B cell (primary cell): ENCODE measurements at regions not wholly inside any gene's neighbourhood (a gene's known extent, or its start where the extent isn't known, plus 50 kb on each side); places are given as distances from the start of the nearest gene placed in this dataset.

Experiments
- ATAC-seq: fragments of 200-7000 bp; cut with Tn5 transposase; one replicate; pipeline ENCODE4 v1.10.0; 2021; ENCODE audit warnings: low read depth, mild to moderate bottlenecking, moderate number of reproducible peaks, moderate library complexity
- CTCF ChIA-PET: fragments of 350-600 bp; sonication (Branson Sonifier 250); formaldehyde crosslinking; loops from one replicate; lab custom pipeline; 2021; ENCODE audit warnings: antibody characterized with exemption, inconsistent platforms; lab: Charles Lee
- POLR2A ChIA-PET: fragments of 350-600 bp; sonication (Branson Sonifier 250); formaldehyde crosslinking; loops from one replicate; lab custom pipeline; 2021; ENCODE audit warnings: antibody characterized with exemption; lab: Charles Lee
- DNase-seq: peaks from one replicate; pipeline ENCODE4 v3.0.0; 2013
- H2AFZ ChIP-seq: 2 replicates; pipeline ENCODE4 v1.6.1; 2012; ENCODE audit warnings: mild to moderate bottlenecking, low read depth, low read length; ENCODE audit not compliant: insufficient read depth, poor library complexity, severe bottlenecking
- H3K27ac ChIP-seq, 2 donors: 1 replicate in 1 of 2; 2 replicates in 1 of 2; pipeline ENCODE4 v1.5.1; 2012 to 2013; ENCODE audit warnings: low read length in 2 of 2, mild to moderate bottlenecking in 2 of 2, moderate library complexity in 1 of 2
- H3K27me3 ChIP-seq, 4 experiments: fragments of 200-600 bp in 1 of 4; sonication (generic) in 1 of 4; replicated peaks in 1 of 4; 1 replicate in 2 of 4; 2 replicates in 2 of 4; pipeline versions ENCODE4 v1.6.1 to v1.7.0; 2013 to 2016; ENCODE audit warnings: low read length in 3 of 4, mild to moderate bottlenecking in 2 of 4, mixed read lengths in 1 of 4, moderate library complexity in 1 of 4; ENCODE audit not compliant: insufficient read depth in 4 of 4, control insufficient read depth in 3 of 4; ENCODE audit errors: control extremely low read depth in 1 of 4
- H3K36me3 ChIP-seq, 2 experiments: replicated peaks in 1 of 2; 1 replicate in 1 of 2; 2 replicates in 1 of 2; pipeline versions ENCODE4 v1.6.1 to v1.7.1; 2013; ENCODE audit warnings: low read length in 1 of 2; ENCODE audit not compliant: insufficient read depth in 2 of 2, control insufficient read depth in 1 of 2; ENCODE audit errors: control extremely low read depth in 1 of 2, extremely low read depth in 1 of 2
- H3K4me1 ChIP-seq, 2 donors: fragments of 200-600 bp in 1 of 2; sonication (generic) in 1 of 2; 1 replicate in 1 of 2; 2 replicates in 1 of 2; pipeline versions ENCODE4 v1.5.1 to v1.6.1; 2013 to 2017; ENCODE audit warnings: low read length in 2 of 2; ENCODE audit not compliant: control insufficient read depth in 2 of 2, insufficient read depth in 2 of 2
- H3K4me2 ChIP-seq: replicated peaks from 2 replicates; pipeline ENCODE3; 2012; ENCODE audit warnings: mild to moderate bottlenecking, low read depth, low read length; ENCODE audit not compliant: poor library complexity, severe bottlenecking
- H3K4me3 ChIP-seq, 5 experiments: fragments of 200-600 bp in 1 of 5; sonication (generic) in 1 of 5; 1 replicate in 3 of 5; 2 replicates in 2 of 5; pipeline versions ENCODE4 v1.5.1 to v1.7.0; 2011 to 2016; ENCODE audit warnings: low read length in 4 of 5, mild to moderate bottlenecking in 4 of 5, low read depth in 2 of 5, control low read depth in 1 of 5, moderate library complexity in 1 of 5; ENCODE audit not compliant: insufficient read depth in 1 of 5; ENCODE audit errors: control extremely low read depth in 1 of 5, extremely low read depth in 1 of 5
- H3K79me2 ChIP-seq: fragments of 200-600 bp; sonication (generic); one replicate; pipeline ENCODE4 v1.6.0; 2016; ENCODE audit warnings: low read length; ENCODE audit not compliant: control insufficient read depth, insufficient read depth
- H3K9ac ChIP-seq: fragments of 200-600 bp; sonication (generic); 2 replicates; pipeline ENCODE4 v1.6.1; 2017; ENCODE audit warnings: mild to moderate bottlenecking, low read length, moderate library complexity
- H3K9me3 ChIP-seq, 3 donors: one replicate each; pipeline versions ENCODE4 v1.6.1 to v1.7.1; 2013; ENCODE audit warnings: low read length in 2 of 3; ENCODE audit not compliant: control insufficient read depth in 2 of 3, insufficient read depth in 1 of 3; ENCODE audit errors: control extremely low read depth in 1 of 3
- H4K20me1 ChIP-seq: 2 replicates; pipeline ENCODE4 v1.6.0; 2012; ENCODE audit warnings: mild to moderate bottlenecking, low read length; ENCODE audit not compliant: insufficient read depth, control insufficient read depth, poor library complexity, severe bottlenecking
- H3K27ac Mint-ChIP-seq: one replicate; pipeline ENCODE4 v1.8.0; 2021; ENCODE audit warnings: mixed read lengths
- H3K27me3 Mint-ChIP-seq: one replicate; pipeline ENCODE4 v1.8.0; 2021; ENCODE audit warnings: mixed read lengths
- H3K4me1 Mint-ChIP-seq: one replicate; pipeline ENCODE4 v1.8.0; 2021; ENCODE audit warnings: mixed read lengths
- H3K4me3 Mint-ChIP-seq: one replicate; pipeline ENCODE4 v1.8.0; 2021; ENCODE audit warnings: mixed read lengths
- H3K9me3 Mint-ChIP-seq: one replicate; pipeline ENCODE4 v1.8.0; 2022; ENCODE audit warnings: mixed read lengths; ENCODE audit not compliant: insufficient read depth
- CTCF ChIP-seq: fragments of 200-600 bp; IDR thresholded peaks from one replicate; pipeline ENCODE4 v1.8.0; 2022; ENCODE audit warnings: antibody characterized with exemption, mild to moderate bottlenecking
- EZH2 ChIP-seq: IDR thresholded peaks from 2 replicates; pipeline ENCODE4 v1.6.1; 2012; ENCODE audit warnings: borderline replicate concordance, low read depth, mild to moderate bottlenecking, moderate library complexity, low read length; ENCODE audit not compliant: insufficient read depth, poor library complexity, severe bottlenecking
- WGBS: methylation state at CpG from one replicate; pipeline ENCODE4 v1.1.5; 2013; ENCODE audit warnings: missing lambda C conversion rate; ENCODE audit not compliant: insufficient coverage; 5-methylcytosine and 5-hydroxymethylcytosine counted together
- intact Hi-C: fragments of 100-400 bp; cut with micrococcal nuclease; formaldehyde crosslinking; loops from one replicate; pipeline ENCODE4 v1.10.0; 2022

GRCh38 chr13:66138172-66138811 lies 1091.8 kb downstream of the PCDH9 start:
- Histone ChIP-seq H3K36me3 (no peaks in the 10 kb centered on the region), H3K9me3 (no peaks in the 10 kb centered on the region), H3K4me3 (no peak overlapping the region), H3K27ac (peak overlapping the region; percentile 46 to 54), H4K20me1 (no peaks in the 10 kb centered on the region), H3K4me2 (peak overlapping the region; percentile 22), H3K9ac (no peak overlapping the region), H3K4me1 (peaks cover 30 to 31% of the 10 kb centered on the region in 2 donors), H3K79me2 (no peaks in the 10 kb centered on the region), H2AFZ (no peak overlapping the region), H3K27me3 (no peaks in the 10 kb centered on the region)
- DNase-seq: peak; percentile 73
- intact Hi-C loops: loop anchor here (10.0 kb wide), 1 partner anchor 1087 kb away; no protein-coding TSS in a partner anchor
- CTCF ChIA-PET: no interaction called here
- Mint-ChIP-seq H3K4me3 (peak overlapping the region; percentile 5), H3K27ac (peak overlapping the region; percentile 73), H3K9me3 (peaks cover 3% of the 10 kb centered on the region), H3K4me1 (peaks cover 26% of the 10 kb centered on the region), H3K27me3 (no peaks in the 10 kb centered on the region)
- TF ChIP-seq EZH2 (no peak), CTCF (no peak)
- POLR2A ChIA-PET: interaction anchor here (0.5 kb wide), 1 partner anchor 748 kb away, joined by 3 read pairs; no protein-coding TSS in a partner anchor
- 0% methylated on average over 4 of the region's 5 CpGs for WGBS
- peak; percentile 89 for ATAC-seq

- H3K27me3 ChIP-seq: no peaks in the 10 kb centered on the region
- H3K79me2 ChIP-seq: no peaks in the 10 kb centered on the region
- TF ChIP-seq CTCF: no peak
- TF ChIP-seq EZH2: no peak
- H3K4me1 ChIP-seq: peaks cover 30 to 31% of the 10 kb centered on the region in 2 donors
- Mint-ChIP-seq H3K4me3 (no peak overlapping the region), H3K27me3 (no peaks in the 10 kb centered on the region), H3K4me1 (peaks cover 26% of the 10 kb centered on the region), H3K9me3 (peaks cover 3% of the 10 kb centered on the region), H3K27ac (no peak overlapping the region)
- no peak overlapping the region for H3K4me2 ChIP-seq
- H3K27ac ChIP-seq: no peak overlapping the region
- no peaks in the 10 kb centered on the region for H3K36me3 ChIP-seq
- H3K9me3 ChIP-seq: no peaks in the 10 kb centered on the region
- CTCF ChIA-PET: no interaction called here
- no peaks in the 10 kb centered on the region for H4K20me1 ChIP-seq
- ATAC-seq (no peak), DNase-seq (no peak)
- POLR2A ChIA-PET: no interaction called here
- H3K9ac ChIP-seq: no peak overlapping the region
- intact Hi-C loops: loop anchor here (10.0 kb wide), 1 partner anchor 1087 kb away; no protein-coding TSS in a partner anchor
- H2AFZ ChIP-seq: no peak overlapping the region
- no peak overlapping the region for H3K4me3 ChIP-seq
Measured at GRCh38 chr13:66137384-66137783, 1092.8 kb downstream of the PCDH9 start.
